CD4-positive, alpha-beta T cell treated with Interleukin-6 for 4 hours (primary cell): ENCODE measurements at regions not wholly inside any gene's neighbourhood (a gene's known extent, or its start where the extent isn't known, plus 50 kb on each side); places are given as distances from the start of the nearest gene placed in this dataset.
"Not testable (repeated sequence)": the region's sequence is repeated elsewhere in the genome, so short reads cannot be mapped to it uniquely, and the experiment has no call there.

ENCODE experiments used
- DNase-seq: peaks from one replicate; pipeline ENCODE4 v3.0.0-alpha.2; 2020; ENCODE audit warnings: mixed read lengths

GRCh38 chr11:67871168-67871567 lies 132.7 kb downstream of the UNC93B1 start:
- DNase-seq: not testable (repeated sequence)

DNA sequence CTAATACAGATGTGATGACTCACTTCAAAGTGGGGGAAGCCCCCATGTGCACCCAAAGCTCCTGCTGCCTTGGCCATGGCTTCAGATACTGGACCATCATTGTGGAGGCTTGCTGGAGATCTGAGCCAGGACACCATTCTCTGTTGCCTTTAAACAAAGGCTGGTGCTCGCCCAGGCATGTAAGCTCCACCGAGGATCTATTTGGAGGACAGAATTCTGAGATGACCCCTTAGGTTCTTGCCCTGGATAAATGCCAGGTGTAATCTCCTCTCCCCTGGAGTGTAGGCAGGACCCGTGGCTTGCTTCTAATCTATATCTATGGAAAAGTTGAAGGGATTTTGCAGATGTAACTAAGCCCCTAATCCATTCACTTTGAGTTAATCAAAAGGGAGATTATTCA lies 141.0 kb downstream of the UNC93B1 start:
- not testable (repeated sequence) for DNase-seq

DNA sequence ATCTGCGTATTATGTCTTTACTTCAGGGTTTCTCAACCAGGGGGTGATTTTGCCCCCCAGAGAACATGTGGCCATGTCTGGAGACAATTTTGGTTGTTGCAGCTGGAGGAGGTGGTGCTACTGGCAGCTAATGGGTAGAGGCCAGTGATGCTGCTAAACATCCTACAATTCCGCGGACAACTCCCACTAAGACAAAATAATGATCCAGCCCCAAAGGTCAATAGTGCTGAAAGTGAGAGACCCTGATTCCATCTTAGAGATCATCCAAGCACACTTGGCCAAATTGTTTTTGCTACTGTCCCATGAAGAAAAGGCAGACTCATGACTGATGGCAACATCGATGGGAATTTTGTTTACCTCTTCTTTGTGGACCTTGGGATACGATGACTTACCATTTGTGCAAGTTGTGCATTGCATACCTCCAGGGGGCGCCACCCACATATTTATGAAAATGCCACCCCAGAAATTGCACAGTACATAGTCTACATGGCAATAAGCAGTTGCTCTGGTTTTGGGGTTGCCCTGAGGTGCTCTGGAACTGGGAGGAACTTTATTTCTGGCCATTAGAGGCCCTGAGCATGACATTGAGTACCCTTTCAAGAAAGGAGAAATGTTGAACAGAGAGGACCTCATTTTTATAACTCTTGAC lies 144.3 kb downstream of the UNC93B1 start:
- DNase-seq: peak; percentile 5

DNA sequence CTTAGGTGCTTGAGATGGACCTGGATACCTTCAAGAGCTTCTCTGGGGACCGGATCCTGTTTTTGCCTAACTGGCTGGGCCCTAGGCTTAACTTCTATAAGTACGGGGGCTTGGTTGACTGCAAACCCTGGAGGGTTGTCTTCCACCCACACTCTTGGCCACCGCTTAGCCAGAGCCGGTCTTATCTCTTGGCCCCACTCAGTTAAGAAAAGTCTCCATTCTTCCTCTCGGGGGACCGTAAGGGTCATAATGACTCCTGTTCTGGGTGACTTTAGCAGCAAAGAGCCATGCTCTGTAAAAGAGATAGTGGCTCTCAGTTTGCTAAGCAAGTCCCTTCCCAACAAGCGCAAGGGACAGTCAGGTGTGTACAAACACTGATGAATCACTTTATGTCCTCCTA lies 153.2 kb downstream of the UNC93B1 start:
- not testable (repeated sequence) for DNase-seq

DNA sequence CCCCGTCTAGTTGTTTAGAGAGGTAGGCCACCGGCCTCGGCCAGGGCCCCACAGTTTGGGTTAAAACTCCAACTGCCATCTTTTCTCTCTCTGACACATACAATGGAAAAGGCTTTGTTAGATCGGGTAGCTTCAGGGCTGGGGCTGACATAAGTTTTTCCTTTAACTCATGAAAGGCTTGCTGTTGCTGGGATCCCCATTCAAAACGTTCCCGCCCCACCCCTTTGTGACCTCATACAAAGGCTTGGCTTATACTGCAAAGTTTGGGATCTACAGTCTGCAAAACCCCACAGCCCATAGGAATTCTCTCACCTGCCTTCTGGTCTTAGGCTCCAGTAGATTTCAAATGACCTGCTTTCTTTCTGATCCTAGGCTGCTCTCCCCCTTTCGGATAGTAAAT lies 154.1 kb downstream of the UNC93B1 start:
- DNase-seq: not testable (repeated sequence)

- not testable (repeated sequence) for DNase-seq
Measured at GRCh38 chr11:67847896-67848875, 155.7 kb downstream of the UNC93B1 start.

DNA sequence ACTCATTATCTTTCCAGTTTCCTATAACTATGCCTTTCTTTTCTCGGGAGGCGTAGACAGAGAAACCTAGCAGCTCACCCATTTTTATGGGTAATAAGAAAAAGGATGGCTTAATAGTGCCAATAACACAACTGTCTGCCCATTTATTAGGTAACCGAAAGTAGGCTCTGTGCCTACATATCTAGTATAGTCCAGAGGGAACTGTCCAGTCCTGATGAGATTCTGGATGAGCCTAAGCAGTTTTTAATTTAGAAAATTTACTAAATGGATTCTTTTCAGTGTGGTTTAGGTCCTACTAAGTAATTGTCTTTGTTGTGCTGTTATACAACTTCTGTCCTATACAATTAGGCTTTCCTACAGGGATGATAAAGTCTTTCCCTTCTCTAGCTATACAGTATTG lies 157.6 kb downstream of the UNC93B1 start:
- not testable (repeated sequence) for DNase-seq

DNA sequence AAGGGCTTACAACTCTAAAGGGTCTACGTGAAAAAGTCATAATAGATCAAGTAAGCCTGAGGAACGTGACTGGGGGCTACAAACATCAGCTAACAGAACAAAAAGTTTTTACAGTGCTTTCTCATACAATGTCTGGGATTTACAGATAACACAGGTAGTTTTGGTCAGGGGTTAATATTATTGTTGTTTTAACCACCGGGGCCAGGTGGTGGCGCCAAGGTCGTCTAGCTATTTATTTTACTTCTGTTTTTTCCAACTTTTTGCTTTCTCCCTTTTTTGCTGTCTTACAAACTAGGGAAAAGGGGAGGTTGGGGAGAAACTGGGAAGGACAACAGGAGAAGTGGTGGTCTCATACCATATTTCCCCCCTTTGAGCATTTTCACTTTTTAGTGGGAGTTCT lies 158.6 kb downstream of the UNC93B1 start:
- DNase-seq: not testable (repeated sequence)

DNA sequence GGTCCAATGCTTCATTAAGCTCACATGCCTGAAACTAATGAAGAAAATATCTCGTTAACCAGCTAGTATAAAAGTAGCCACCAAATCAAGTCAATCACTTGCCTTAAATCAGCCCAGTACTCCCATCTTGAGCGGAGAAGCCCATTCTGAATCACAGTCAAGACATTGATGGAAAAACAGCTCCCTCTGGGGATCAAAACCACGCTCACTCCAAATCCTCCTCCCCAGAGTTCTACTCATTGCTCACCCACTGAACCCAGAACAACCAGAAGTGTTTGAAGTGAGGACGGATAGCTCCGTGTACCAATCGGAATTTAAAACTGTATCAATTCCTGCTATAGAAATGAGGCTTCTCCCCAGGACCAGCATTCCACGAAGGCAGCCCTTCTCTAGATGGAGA lies 163.3 kb downstream of the UNC93B1 start:
- not testable (repeated sequence) for DNase-seq

- DNase-seq: not testable (repeated sequence)
Measured at GRCh38 chr11:67830152-67830551, 155.7 kb upstream of the ALDH3B2 start.

- DNase-seq: not testable (repeated sequence)
Measured at GRCh38 chr11:67826951-67827296, 152.5 kb upstream of the ALDH3B2 start.

- DNase-seq: not testable (repeated sequence)
Measured at GRCh38 chr11:67826028-67826950, 151.9 kb upstream of the ALDH3B2 start.

- not testable (repeated sequence) for DNase-seq
Measured at GRCh38 chr11:67824861-67825260, 150.4 kb upstream of the ALDH3B2 start.

DNA sequence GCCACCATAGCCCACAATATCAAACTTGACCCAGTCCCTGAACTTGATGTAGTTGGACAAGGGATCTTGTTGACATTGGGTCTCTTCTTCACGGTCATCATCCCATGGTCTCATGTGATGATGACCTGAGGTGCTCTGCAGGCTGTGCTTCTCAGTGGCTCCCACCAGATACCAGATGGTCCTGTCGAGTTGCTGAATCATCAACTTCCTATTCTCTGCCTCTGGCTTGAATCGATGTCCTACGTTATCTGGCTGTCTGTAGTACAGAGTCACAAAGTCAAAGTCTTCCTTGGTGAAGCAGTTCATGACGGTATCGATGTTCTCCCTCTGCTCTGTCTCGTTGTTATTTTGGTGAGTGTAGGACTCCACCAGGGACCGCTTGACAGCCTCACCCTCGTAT lies 145.7 kb upstream of the ALDH3B2 start:
- DNase-seq: no peak

GRCh38 chr11:67817558-67817957 lies 143.1 kb upstream of the ALDH3B2 start:
- not testable (repeated sequence) for DNase-seq

DNA sequence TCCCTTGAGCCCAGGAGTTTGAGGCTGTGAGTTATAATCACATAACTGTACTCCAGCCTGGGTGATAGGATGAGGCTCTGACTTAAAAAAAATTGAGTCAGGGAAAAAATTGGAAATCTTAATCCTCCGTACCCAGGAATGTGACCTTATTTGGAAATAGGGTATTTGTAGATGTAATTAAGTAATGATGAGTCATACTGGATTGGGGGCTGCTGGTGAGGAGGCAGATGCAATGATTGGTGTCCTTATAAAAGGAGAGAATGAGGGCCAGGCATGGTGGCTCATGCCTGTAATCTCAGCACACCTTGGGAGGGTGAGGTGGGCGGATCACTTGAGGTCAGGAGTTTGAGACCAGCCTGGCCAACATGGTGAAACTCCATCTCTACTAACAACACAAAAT lies 134.9 kb upstream of the ALDH3B2 start:
- not testable (repeated sequence) for DNase-seq

DNA sequence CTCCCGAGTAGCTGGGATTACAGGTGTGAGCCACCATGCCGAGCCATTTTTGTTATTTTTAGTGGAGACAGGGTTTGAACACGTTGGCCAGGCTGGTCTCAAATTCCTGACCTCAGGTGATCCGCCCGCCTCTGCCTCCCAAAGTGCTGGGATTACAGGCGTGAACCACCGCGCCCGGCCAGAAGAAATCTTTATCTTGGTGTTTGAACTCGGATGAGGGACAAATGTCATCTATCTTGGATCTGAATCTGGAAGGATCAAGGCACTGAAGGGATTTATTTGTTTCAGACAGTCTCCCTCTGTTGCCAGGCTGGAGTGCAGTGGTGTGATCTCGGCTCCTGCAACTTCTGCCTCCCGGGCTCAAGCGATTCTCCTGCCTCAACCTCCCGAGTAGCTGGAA lies 133.5 kb upstream of the ALDH3B2 start:
- DNase-seq: not testable (repeated sequence)

DNA sequence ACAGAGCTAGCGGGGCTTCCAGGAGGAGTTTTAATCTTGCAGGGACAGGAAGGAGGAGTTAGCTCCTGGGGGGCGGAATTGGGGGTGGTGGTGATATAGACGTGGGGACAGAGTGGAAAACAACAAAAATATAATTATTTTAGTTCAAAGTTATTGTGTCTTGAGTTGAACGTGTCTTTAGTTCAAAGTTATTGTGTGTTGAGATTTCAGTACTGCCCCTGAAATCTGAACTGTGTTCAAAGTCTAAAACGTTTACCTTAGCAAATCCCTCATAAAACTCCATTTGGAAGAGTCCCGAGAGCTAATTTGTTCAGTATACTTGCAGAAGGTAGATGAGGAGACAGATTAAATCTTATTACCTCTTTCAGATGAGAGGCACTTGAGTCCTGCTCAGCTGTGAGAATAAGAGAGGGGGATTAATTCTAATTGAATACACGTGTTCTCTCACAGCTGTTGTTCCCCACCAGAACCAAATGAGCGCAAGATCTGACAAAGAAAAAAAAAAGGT lies 132.4 kb upstream of the ALDH3B2 start:
- not testable (repeated sequence) for DNase-seq

GRCh38 chr11:67806183-67806582 lies 131.8 kb upstream of the ALDH3B2 start:
- not testable (repeated sequence) for DNase-seq

DNA sequence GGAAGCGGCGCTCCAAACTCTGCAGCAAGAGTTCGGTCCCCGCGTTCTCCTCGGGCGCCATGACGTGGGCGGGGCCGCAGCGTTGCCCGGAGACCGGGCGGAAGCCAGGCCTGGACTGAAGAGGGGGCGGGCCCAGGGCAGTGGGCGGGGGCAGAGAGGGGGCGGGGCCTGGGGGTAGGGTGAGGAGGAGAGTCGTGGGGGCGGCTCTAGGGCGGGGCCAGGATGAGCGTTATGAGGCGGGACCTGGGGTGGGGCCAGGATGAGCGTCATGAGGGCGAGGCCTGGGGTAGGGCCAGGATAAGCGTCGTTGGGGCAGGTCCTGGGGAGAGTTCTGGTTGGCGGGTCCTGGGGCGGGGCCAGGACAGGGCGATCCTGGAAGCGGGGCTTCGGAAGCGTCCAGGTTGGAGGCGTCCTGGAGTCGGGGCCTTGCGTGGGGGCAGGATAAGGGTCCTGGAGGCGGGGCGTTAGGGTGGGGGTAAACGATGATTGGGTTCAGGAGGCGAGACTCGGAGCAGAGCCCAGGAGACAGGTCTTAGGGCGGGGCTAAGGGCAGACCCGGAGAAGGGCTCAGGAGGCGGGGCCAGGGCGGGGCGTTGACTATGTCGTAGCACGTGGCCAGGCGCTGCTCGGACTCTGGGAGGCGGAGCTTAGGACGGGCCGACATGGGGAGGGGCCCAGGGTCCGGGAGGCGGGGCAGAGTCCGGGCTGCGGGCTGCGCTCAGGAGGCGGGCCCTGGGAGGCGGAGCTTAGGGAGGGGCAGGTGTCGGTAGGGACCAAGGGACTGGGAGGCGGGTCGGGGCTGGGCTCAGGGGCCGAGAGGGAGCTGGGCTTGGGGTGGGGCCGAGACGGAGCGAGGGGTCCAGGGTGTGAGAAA lies 131.1 kb upstream of the ALDH3B2 start:
- peak; percentile 98 for DNase-seq

GRCh38 chr11:67804435-67805252 lies 130.2 kb upstream of the ALDH3B2 start:
- not testable (repeated sequence) for DNase-seq
